ENCODE measurements at regions not wholly inside any gene's neighbourhood (a gene's known extent, or its start where the extent isn't known, plus 50 kb on each side); places are given as distances from the start of the nearest gene placed in this dataset.

DNA sequence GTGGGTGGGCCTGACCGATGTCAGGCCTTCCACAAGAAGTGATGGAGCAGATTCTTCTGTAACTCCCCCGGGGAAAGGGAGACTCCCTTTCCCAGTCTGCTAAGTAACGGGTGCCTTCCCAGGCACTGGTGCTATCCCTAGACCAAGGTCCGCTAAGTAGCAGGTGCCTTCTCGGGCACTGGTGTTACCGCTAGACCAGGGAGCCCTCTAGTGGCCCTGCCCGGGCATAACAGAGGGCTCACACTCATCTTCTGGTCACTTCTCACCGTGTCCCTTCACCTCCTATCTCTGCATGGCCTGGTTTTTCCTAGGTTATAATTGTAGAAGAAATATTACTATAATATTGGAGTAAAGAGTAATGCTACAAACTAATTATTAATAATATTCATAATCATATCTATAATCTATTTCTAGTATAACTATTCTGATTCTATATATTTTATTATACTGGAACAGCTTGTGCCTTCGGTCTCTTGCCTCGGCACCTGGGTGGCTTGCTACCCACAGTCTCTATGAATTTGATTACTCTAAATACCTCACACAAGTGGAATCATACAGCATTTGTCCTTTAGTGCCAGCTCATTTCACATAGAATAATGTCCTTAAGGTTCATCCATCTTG is 1378.7 kb downstream of the XPNPEP1 start:
- TF ChIP-seq, protein P1, sequence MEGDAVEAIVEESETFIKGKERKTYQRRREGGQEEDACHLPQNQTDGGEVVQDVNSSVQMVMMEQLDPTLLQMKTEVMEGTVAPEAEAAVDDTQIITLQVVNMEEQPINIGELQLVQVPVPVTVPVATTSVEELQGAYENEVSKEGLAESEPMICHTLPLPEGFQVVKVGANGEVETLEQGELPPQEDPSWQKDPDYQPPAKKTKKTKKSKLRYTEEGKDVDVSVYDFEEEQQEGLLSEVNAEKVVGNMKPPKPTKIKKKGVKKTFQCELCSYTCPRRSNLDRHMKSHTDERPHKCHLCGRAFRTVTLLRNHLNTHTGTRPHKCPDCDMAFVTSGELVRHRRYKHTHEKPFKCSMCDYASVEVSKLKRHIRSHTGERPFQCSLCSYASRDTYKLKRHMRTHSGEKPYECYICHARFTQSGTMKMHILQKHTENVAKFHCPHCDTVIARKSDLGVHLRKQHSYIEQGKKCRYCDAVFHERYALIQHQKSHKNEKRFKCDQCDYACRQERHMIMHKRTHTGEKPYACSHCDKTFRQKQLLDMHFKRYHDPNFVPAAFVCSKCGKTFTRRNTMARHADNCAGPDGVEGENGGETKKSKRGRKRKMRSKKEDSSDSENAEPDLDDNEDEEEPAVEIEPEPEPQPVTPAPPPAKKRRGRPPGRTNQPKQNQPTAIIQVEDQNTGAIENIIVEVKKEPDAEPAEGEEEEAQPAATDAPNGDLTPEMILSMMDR (IDR thresholded peaks at IDR 0.05): peak; percentile 20 to 75 (median 60)
- no peak for TF ChIP-seq POLR2A (IDR thresholded peaks at IDR 0.05)
- no peak for TF ChIP-seq EP300 (IDR thresholded peaks at IDR 0.05)

Data from upper lobe of left lung (tissue), 4 donors.